T1000 (cell line): ENCODE measurements at regions not wholly inside any gene's neighbourhood (a gene's known extent, or its start where the extent isn't known, plus 50 kb on each side); places are given as distances from the start of the nearest gene placed in this dataset.
"Not testable (repeated sequence)": the region's sequence is repeated elsewhere in the genome, so short reads cannot be mapped to it uniquely, and the experiment has no call there.

Experiments used
- DNase-seq: peaks from one replicate; lab custom pipeline; 2025; ENCODE audit warnings: mixed read lengths; lab: John Stamatoyannopoulos, UW

GRCh38 chr3:3686907-3687648 lies 112.2 kb upstream of the LRRN1 start:
- DNase-seq, result no peak

GRCh38 chr3:3685721-3686120 lies 113.5 kb upstream of the LRRN1 start:
- no peak for DNase-seq

GRCh38 chr3:3683261-3683660 lies 116.0 kb upstream of the LRRN1 start:
- no peak for DNase-seq

- no peak for DNase-seq
Observed at GRCh38 chr3:3675801-3676200, 123.4 kb upstream of the LRRN1 start.

- DNase-seq, result no peak
Observed at GRCh38 chr3:3675186-3675585, 124.0 kb upstream of the LRRN1 start.

GRCh38 chr3:3666664-3667063 lies 132.6 kb upstream of the LRRN1 start:
- DNase-seq, result no peak

GRCh38 chr3:3665961-3666640 lies 133.1 kb upstream of the LRRN1 start:
- DNase-seq, result no peak

- DNase-seq, result no peak
Observed at GRCh38 chr3:3665546-3665945, 133.7 kb upstream of the LRRN1 start.

- DNase-seq, result no peak
Observed at GRCh38 chr3:3664935-3665334, 134.3 kb upstream of the LRRN1 start.

GRCh38 chr3:3662610-3663009 lies 136.6 kb upstream of the LRRN1 start:
- no peak for DNase-seq

GRCh38 chr3:3654916-3655315 lies 144.3 kb upstream of the LRRN1 start:
- no peak for DNase-seq

GRCh38 chr3:3648988-3649679 lies 150.1 kb upstream of the LRRN1 start:
- no peak for DNase-seq

- no peak for DNase-seq
Observed at GRCh38 chr3:3646934-3647333, 152.3 kb upstream of the LRRN1 start.

- not testable (repeated sequence) for DNase-seq
Observed at GRCh38 chr3:3646103-3646844, 153.0 kb upstream of the LRRN1 start.

GRCh38 chr3:3641877-3642455 lies 157.3 kb upstream of the LRRN1 start:
- DNase-seq, result no peak

- no peak for DNase-seq
Observed at GRCh38 chr3:3639078-3639477, 160.2 kb upstream of the LRRN1 start.

GRCh38 chr3:3636815-3637214 lies 162.4 kb upstream of the LRRN1 start:
- peak; percentile 77 for DNase-seq

- no peak for DNase-seq
Observed at GRCh38 chr3:3635109-3635508, 164.1 kb upstream of the LRRN1 start.

- no peak for DNase-seq
Observed at GRCh38 chr3:3634326-3634725, 164.9 kb upstream of the LRRN1 start.

- DNase-seq, result no peak
Observed at GRCh38 chr3:3633761-3634160, 165.5 kb upstream of the LRRN1 start.

- no peak for DNase-seq
Observed at GRCh38 chr3:3632449-3632848, 166.8 kb upstream of the LRRN1 start.

GRCh38 chr3:3631114-3631513 lies 168.1 kb upstream of the LRRN1 start:
- DNase-seq, result no peak
